Right lobe of liver (tissue), 6 donors: ENCODE measurements at regions not wholly inside any gene's neighbourhood (a gene's known extent, or its start where the extent isn't known, plus 50 kb on each side); places are given as distances from the start of the nearest gene placed in this dataset.

Source experiments
- ATAC-seq, 4 donors: fragments of 200-7000 bp; cut with Tn5 transposase; one replicate each; pipeline ENCODE4 v1.9.1; 2020; ENCODE audit warnings: mild to moderate bottlenecking in 4 of 4, moderate library complexity in 4 of 4
- DNase-seq, 3 donors: peaks; one replicate each; pipeline ENCODE4 v3.0.0-alpha.2; 2020
- H3K27ac ChIP-seq, 3 donors: fragments of 200-600 bp; one replicate each; pipeline ENCODE4 v1.8.0; 2022
- H3K27me3 ChIP-seq, 2 donors: fragments of 200-600 bp; one replicate each; pipeline ENCODE4 v1.8.0; 2022
- H3K36me3 ChIP-seq, 4 donors: fragments of 200-600 bp; sonication (generic) in 1 of 4; one replicate each; pipeline versions ENCODE4 v1.5.1 to v1.8.0; 2017 to 2022; ENCODE audit warnings: control low read depth in 1 of 4
- H3K4me1 ChIP-seq, 4 donors: fragments of 200-600 bp; sonication (generic) in 1 of 4; one replicate each; pipeline versions ENCODE4 v1.5.1 to v1.8.0; 2017 to 2022; ENCODE audit warnings: control low read depth in 1 of 4
- H3K4me3 ChIP-seq, 3 donors: fragments of 200-600 bp; one replicate each; pipeline ENCODE4 v1.8.0; 2022
- H3K9me3 ChIP-seq, 4 donors: fragments of 200-600 bp; sonication (generic) in 1 of 4; one replicate each; pipeline versions ENCODE4 v1.5.1 to v1.8.0; 2017 to 2022; ENCODE audit warnings: control low read depth in 1 of 4
- CTCF ChIP-seq, 4 donors: fragments of 200-600 bp in 3 of 4; fragments of 450-650 bp in 1 of 4; IDR thresholded peaks; one replicate each; pipeline versions ENCODE4 v1.5.1 to v1.8.0; 2016 to 2022; ENCODE audit warnings: antibody characterized with exemption in 4 of 4, mild to moderate bottlenecking in 2 of 4
- POLR2A ChIP-seq: fragments of 450-650 bp; IDR thresholded peaks from one replicate; pipeline ENCODE4 v1.6.1; 2017; ENCODE audit warnings: antibody characterized with exemption, mild to moderate bottlenecking
- WGBS: methylation state at CpG from one replicate; pipeline ENCODE4 v1.1.6; 2018; ENCODE audit warnings: low coverage, low lambda C conversion rate; ENCODE audit not compliant: insufficient coverage; ENCODE audit errors: missing lambda C conversion rate; 5-methylcytosine and 5-hydroxymethylcytosine counted together
- intact Hi-C, 2 donors: fragments of 100-400 bp; cut with DNase I; formaldehyde crosslinking; loops; one replicate each; pipeline versions ENCODE4 v1.11.2 to v1.14.1; 2022
- donor health status: DM: no; HTN: yes; CAD: no.
- donor health status: DM: no; HTN: no; CAD: no.
- donor health status: DM: no; HTN: no; CAD: no.
- donor health status: DM: no; HTN: yes; CAD: no.
- donor health status: DM: no; HTN: yes; CAD: no.

- Histone ChIP-seq H3K9me3 (no peaks in the 10 kb centered on the region), H3K36me3 (no peaks in the 10 kb centered on the region), H3K27ac (no peak overlapping the region), H3K4me1 (peaks cover 0 to 3% (median 0%) of the 10 kb centered on the region in 4 donors), H3K27me3 (no peaks in the 10 kb centered on the region), H3K4me3 (no peak overlapping the region)
- intact Hi-C loops, result no loop called here
- TF ChIP-seq CTCF (IDR thresholded peaks at IDR 0.05), result no peak
- no peak for TF ChIP-seq POLR2A
- 48% methylated on average over 3 of the region's 3 CpGs for WGBS
- ATAC-seq, result peak in 1 of 4 donors; percentile 83
- peak in 1 of 3 donors; percentile 64 for DNase-seq
Measured at GRCh38 chr20:39775110-39775509, 813.0 kb downstream of the DHX35 start.

- H3K27ac ChIP-seq, result no peak overlapping the region
- no peaks in the 10 kb centered on the region for H3K36me3 ChIP-seq
- no peaks in the 10 kb centered on the region for H3K9me3 ChIP-seq
- TF ChIP-seq CTCF (IDR thresholded peaks at IDR 0.05), result no peak
- no peak for TF ChIP-seq POLR2A
- H3K27me3 ChIP-seq, result no peaks in the 10 kb centered on the region
- H3K4me3 ChIP-seq, result no peak overlapping the region
- no CpG with 5 or more reads among the region's 5 CpGs for WGBS
- intact Hi-C loops, result no loop called here
- H3K4me1 ChIP-seq, result peaks cover 0 to 3% (median 0%) of the 10 kb centered on the region in 4 donors
- ATAC-seq (peak in 1 of 4 donors; percentile 77), DNase-seq (no peak)
Measured at GRCh38 chr20:39773380-39774000, 811.3 kb downstream of the DHX35 start.

- Histone ChIP-seq H3K36me3 (no peaks in the 10 kb centered on the region), H3K4me1 (peaks cover 0 to 17% (median 6%) of the 10 kb centered on the region in 4 donors), H3K27ac (no peak overlapping the region), H3K4me3 (no peak overlapping the region), H3K27me3 (no peaks in the 10 kb centered on the region), H3K9me3 (no peaks in the 10 kb centered on the region)
- no peak for TF ChIP-seq POLR2A
- ATAC-seq (peak; percentile 65 to 79 (median 73)), DNase-seq (no peak)
- intact Hi-C loops, result no loop called here
- WGBS, result 40% methylated on average over 1 of the region's 1 CpG
Measured at GRCh38 chr20:39767352-39767751, 805.2 kb downstream of the DHX35 start.

GRCh38 chr20:39766333-39766732, 804.2 kb downstream of the DHX35 start:
- TF ChIP-seq CTCF (IDR thresholded peaks at IDR 0.05) (no peak), POLR2A (no peak)
- ATAC-seq (no peak), DNase-seq (no peak)
- 44% methylated on average over 1 of the region's 1 CpG for WGBS
- Histone ChIP-seq H3K27me3 (no peaks in the 10 kb centered on the region), H3K36me3 (no peaks in the 10 kb centered on the region), H3K27ac (no peak overlapping the region), H3K9me3 (no peaks in the 10 kb centered on the region), H3K4me1 (peaks cover 0 to 17% (median 6%) of the 10 kb centered on the region in 4 donors), H3K4me3 (no peak overlapping the region)
- intact Hi-C loops, result no loop called here

- TF ChIP-seq POLR2A (no peak), CTCF (IDR thresholded peaks at IDR 0.05) (no peak)
- 79% methylated on average over 9 of the region's 9 CpGs for WGBS
Measured at GRCh38 chr20:39762716-39763115, 800.6 kb downstream of the DHX35 start.

More at GRCh38 chr20:39762716-39763115, 800.6 kb downstream of the DHX35 start:
- H3K4me3 ChIP-seq, result no peak overlapping the region
- H3K27me3 ChIP-seq, result no peaks in the 10 kb centered on the region
- ATAC-seq, result no peak
- peaks cover 0 to 22% (median 6%) of the 10 kb centered on the region in 4 donors for H3K4me1 ChIP-seq
- no peak overlapping the region for H3K27ac ChIP-seq
- no peak for DNase-seq
- no peaks in the 10 kb centered on the region for H3K36me3 ChIP-seq
- no peaks in the 10 kb centered on the region for H3K9me3 ChIP-seq
- intact Hi-C loops, result no loop called here
